ENCODE measurements at regions not wholly inside any gene's neighbourhood (a gene's known extent, or its start where the extent isn't known, plus 50 kb on each side); places are given as distances from the start of the nearest gene placed in this dataset.

DNA sequence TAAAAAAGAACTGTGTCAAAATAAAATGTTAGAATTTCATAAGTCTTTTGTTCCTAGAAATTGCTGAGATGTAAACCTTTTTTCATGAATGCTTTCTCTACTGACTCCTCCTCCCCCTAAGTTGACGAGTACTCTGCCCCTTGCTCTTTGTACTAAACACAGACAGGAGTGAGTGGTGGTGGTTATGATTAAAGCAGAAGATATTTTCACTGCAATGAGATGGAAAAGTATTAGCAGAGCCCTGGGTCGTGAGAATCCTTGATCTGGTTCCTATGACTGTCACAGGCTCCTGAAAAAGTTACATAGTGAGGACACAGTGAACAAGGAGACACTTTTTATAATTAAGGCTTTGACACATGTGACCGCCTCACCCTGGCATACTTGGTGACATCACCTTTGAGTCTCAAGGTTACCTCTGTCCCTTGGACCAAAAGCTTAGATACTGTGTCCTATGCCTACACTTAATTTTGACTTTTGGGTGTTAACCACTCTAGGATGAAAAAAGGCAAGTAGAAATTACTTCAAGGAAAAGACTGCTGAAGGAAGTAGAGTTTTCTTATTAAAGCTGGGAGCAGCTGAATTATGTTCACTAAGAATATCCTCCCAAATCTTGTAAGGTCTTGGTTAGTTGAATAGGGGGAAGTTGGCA lies 130.4 kb upstream of the LYSMD4 start:
- Histone ChIP-seq H3K4me3 (no peak overlapping the region), H3K4me1 (no peaks in the 10 kb centered on the region), H3K36me3 (ENCODE audit: low read depth, missing control alignments) (no peaks in the 10 kb centered on the region), H3K27ac (no peak overlapping the region), H3K27me3 (no peaks in the 10 kb centered on the region), H3K9me3 (no peaks in the 10 kb centered on the region)
- intact Hi-C loops (cut with DNase I; ENCODE audit: low total_unique reads) = no loop called here
- TF ChIP-seq, protein P1, sequence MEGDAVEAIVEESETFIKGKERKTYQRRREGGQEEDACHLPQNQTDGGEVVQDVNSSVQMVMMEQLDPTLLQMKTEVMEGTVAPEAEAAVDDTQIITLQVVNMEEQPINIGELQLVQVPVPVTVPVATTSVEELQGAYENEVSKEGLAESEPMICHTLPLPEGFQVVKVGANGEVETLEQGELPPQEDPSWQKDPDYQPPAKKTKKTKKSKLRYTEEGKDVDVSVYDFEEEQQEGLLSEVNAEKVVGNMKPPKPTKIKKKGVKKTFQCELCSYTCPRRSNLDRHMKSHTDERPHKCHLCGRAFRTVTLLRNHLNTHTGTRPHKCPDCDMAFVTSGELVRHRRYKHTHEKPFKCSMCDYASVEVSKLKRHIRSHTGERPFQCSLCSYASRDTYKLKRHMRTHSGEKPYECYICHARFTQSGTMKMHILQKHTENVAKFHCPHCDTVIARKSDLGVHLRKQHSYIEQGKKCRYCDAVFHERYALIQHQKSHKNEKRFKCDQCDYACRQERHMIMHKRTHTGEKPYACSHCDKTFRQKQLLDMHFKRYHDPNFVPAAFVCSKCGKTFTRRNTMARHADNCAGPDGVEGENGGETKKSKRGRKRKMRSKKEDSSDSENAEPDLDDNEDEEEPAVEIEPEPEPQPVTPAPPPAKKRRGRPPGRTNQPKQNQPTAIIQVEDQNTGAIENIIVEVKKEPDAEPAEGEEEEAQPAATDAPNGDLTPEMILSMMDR (IDR thresholded peaks at IDR 0.05) = no peak
- no peak for TF ChIP-seq POLR2A (IDR thresholded peaks at IDR 0.05)
- WGBS, 2 donors = 63 to 84% methylated on average over 3 of the region's 3 CpGs
- no peak for DNase-seq

DNA sequence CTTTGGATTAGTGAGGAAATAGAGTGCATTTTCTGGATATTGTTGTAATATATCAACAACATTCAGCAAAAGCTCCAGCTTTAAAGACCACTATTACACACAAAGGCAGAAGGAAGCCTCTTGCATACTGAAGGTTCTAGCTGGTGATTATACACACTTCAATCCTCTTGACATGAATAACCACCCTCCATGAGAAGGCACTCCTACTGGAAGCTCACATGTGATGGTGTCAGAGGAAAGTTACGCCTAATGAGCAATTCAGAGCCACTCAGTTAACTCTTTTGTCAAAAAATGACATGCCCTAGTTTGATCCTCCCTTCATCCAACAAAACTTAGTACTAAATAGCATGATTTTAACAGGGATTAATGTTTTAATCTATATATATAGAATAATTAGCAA lies 124.6 kb upstream of the LYSMD4 start:
- Histone ChIP-seq H3K4me1 (no peaks in the 10 kb centered on the region), H3K27me3 (no peaks in the 10 kb centered on the region), H3K27ac (no peak overlapping the region), H3K9me3 (no peaks in the 10 kb centered on the region), H3K4me3 (no peak overlapping the region), H3K36me3 (ENCODE audit: low read depth, missing control alignments) (no peaks in the 10 kb centered on the region)
- 96 to 100% methylated on average over 1 of the region's 1 CpG for WGBS, 2 donors
- TF ChIP-seq, protein P1 (IDR thresholded peaks at IDR 0.05) = no peak
- no peak for TF ChIP-seq POLR2A (IDR thresholded peaks at IDR 0.05)
- intact Hi-C loops (cut with DNase I; ENCODE audit: low total_unique reads) = no loop called here
- no peak for DNase-seq

DNA sequence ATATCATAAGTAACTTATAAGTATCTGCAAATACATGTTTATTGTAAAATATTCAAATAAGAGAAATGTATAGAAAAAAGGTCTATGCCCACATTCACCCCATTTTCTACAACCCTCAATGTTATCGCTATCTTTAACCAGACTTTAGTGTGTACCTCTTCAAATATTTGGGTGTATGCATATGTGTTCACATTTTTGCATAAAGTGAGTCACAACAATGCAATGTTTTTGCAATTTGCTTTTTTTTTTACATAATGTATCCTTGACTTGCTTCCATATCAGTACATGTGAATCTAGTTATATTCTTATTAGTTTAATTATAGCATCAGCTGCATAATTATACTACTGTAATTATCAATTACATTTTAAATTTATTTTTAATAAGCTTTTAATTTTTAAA lies 117.3 kb upstream of the LYSMD4 start:
- Histone ChIP-seq H3K4me3 (no peak overlapping the region), H3K4me1 (no peaks in the 10 kb centered on the region), H3K36me3 (ENCODE audit: low read depth, missing control alignments) (no peaks in the 10 kb centered on the region), H3K27me3 (no peaks in the 10 kb centered on the region), H3K9me3 (no peaks in the 10 kb centered on the region), H3K27ac (no peak overlapping the region)
- no peak for TF ChIP-seq POLR2A (IDR thresholded peaks at IDR 0.05)
- TF ChIP-seq, protein P1 (IDR thresholded peaks at IDR 0.05) = no peak
- DNase-seq = no peak
- intact Hi-C loops (cut with DNase I; ENCODE audit: low total_unique reads) = no loop called here
- 81 to 90% methylated on average over 1 of the region's 1 CpG for WGBS, 2 donors

DNA sequence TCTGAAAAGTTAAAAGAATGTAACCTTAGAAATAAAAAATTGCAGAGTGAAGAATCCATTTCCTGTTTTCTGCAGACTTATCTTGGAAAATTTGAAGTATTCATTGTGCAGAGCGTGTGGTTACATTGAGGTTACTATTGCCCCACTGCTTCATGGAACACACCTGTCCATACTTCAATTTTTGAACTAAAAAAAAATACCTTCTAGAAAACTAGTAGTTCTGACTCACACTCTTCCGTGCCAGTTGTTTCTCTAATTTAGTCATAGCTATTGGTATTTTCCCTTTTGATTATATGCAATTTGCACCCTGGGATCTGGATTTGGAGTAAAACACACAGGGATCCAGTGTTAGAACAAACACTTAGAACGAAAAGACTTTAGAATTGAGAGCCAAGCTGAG lies 111.8 kb upstream of the LYSMD4 start:
- no peaks in the 10 kb centered on the region for H3K27me3 ChIP-seq
- no peak overlapping the region for H3K4me3 ChIP-seq
- H3K4me1 ChIP-seq = no peaks in the 10 kb centered on the region
- H3K9me3 ChIP-seq = no peaks in the 10 kb centered on the region
- intact Hi-C loops (cut with DNase I; ENCODE audit: low total_unique reads) = no loop called here
- no peaks in the 10 kb centered on the region for H3K36me3 ChIP-seq (ENCODE audit: low read depth, missing control alignments)
- H3K27ac ChIP-seq = no peak overlapping the region
- TF ChIP-seq, protein P1 (IDR thresholded peaks at IDR 0.05) = no peak
- no peak for TF ChIP-seq POLR2A (IDR thresholded peaks at IDR 0.05)
- DNase-seq = no peak
- 51 to 53% methylated on average over 3 of the region's 3 CpGs for WGBS, 2 donors

DNA sequence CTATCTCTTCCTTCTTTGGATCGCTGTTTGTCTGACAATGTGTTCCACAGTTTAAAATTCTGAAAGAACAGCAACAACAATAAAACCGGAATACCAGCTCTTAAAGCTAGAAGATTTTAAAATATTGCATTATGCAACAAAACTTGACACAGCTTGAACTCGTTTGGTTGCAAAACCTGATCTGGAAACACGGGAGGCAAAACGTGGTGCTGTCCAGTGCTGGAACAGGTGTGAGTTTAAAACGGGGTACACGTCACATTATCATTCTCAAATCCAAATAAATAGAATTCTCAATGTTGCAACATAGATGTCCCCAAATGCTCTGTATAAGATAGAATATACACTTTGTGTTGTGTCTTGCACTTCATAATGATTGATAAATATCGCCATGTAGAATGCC lies 110.9 kb upstream of the LYSMD4 start:
- no peak for TF ChIP-seq POLR2A (IDR thresholded peaks at IDR 0.05)
- TF ChIP-seq, protein P1 (IDR thresholded peaks at IDR 0.05) = no peak
- no peak overlapping the region for H3K27ac ChIP-seq
- no peaks in the 10 kb centered on the region for H3K27me3 ChIP-seq
- H3K9me3 ChIP-seq = no peaks in the 10 kb centered on the region
- WGBS, 2 donors = 59 to 60% methylated on average over 8 of the region's 8 CpGs
- no peak for DNase-seq
- no peaks in the 10 kb centered on the region for H3K36me3 ChIP-seq (ENCODE audit: low read depth, missing control alignments)
- no peak overlapping the region for H3K4me3 ChIP-seq
- intact Hi-C loops (cut with DNase I; ENCODE audit: low total_unique reads) = no loop called here
- no peaks in the 10 kb centered on the region for H3K4me1 ChIP-seq
